ENCODE measurements at regions not wholly inside any gene's neighbourhood (a gene's known extent, or its start where the extent isn't known, plus 50 kb on each side); places are given as distances from the start of the nearest gene placed in this dataset.

DNA sequence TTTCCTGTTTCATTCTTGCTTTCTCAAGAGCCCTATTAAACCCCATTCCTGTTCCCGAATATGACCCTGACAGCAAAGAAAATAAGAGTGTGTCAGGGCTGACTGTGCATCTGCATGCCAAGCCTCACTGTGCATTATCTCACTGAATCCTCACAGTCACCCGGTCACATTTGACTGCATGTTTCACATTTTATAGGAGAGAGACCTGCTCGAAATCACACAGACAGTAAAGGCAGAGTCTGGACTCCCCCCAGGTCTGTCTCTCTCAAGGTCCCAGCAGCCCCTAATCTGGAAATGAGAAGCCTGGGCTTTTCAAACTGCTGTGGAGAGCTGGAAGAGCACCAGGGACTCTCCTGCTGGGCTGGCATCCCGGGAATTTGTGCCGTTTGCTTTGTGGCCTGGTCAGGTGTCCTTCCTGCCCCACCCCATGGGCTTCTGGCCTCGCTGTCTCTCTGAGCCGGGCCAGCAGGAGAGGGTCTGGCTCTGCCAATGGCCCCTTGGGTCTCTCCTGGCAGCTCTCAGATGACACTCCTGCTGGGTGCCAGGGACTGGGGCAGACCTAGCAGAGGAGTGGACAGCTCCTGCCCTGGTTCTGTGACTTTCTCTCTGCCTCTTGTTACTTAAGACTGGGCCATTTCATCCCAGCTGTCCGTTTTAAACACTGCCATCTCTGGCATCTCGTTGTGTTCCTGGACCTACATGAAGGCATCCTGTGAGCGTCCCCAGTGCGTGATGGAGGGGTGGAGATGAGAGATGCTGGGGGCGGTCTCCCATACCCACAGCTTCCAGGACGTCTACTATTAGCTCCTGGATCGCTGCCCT is 173.6 kb downstream of the ARHGAP12 start:
- no peak for DNase-seq (ENCODE audit: low read depth)

DNA sequence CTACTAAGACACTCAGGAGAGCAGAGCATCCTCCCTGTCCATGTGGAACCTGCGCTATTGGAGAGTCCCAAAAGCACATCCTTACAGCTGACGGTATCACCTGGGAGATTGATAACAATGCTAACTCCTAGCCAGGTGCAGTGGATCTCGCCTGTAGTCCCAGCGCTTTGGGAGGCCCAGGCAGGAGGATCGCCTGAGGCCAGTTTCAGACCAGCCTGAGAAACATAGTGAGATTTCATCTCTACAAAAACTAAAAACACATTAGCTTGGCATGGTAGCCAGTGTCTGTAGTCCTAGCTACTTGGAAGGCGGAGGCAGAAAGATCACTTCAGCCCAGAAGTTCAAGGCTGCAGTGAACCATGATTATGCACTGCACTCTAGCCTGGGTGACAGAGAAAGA is 174.9 kb downstream of the ARHGAP12 start:
- DNase-seq (ENCODE audit: low read depth): no peak

GRCh38 chr10:31752170-31752569 is 176.5 kb downstream of the ARHGAP12 start:
- DNase-seq (ENCODE audit: low read depth): no peak

DNA sequence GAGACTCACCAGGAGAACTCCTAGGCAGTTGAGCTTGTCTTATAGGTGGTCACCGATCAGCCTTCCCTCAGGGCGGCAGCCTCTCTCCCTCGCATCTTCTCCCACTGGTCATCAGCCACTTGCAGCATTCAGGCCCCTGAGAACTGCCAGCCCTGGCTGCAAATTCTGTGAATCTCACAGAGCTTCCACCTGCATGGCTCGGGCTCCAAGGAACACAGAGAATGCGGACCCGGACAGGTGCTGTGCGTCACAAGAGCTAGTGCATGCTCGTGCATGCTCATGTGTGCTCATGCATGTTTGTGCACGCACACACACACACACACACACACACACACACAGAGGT is 176.9 kb downstream of the ARHGAP12 start:
- DNase-seq (ENCODE audit: low read depth): no peak

DNA sequence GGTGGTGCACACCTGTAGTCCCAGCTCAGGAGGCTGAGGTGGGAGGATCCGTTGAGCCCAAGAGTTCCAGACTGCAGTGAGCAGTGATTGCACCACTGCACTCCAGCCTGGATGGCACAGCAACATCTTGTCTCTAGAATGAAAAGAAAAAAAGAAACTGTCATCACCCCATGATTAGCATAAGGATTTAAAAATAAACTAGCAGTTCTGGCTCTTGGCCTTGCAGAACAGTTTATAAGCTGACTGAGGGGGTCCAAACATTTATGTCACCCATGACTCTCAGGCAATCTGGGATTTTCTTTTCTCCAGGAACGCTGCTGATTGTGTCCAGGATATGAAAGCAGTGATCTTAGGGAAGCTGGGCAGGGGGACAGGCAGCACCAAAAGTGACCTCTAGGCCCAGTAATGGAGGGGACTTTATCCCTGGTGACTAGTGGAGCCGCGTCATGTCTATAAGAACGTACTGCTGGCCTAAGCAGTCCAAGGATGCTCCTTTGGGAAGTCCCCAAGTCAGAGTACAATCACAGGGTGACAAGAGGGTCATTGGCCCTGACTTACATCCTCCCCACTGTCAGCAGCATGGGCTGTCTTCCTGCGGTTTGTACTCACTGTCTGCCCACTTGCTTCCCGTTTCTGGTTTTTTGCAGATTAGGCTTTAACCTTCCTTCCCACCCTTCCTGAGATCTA is 177.4 kb downstream of the ARHGAP12 start:
- DNase-seq (ENCODE audit: low read depth): no peak

GRCh38 chr10:31749981-31750840 is 178.4 kb downstream of the ARHGAP12 start:
- DNase-seq (ENCODE audit: low read depth): no peak

GRCh38 chr10:31749301-31749700 is 179.3 kb downstream of the ARHGAP12 start:
- DNase-seq (ENCODE audit: low read depth): no peak

DNA sequence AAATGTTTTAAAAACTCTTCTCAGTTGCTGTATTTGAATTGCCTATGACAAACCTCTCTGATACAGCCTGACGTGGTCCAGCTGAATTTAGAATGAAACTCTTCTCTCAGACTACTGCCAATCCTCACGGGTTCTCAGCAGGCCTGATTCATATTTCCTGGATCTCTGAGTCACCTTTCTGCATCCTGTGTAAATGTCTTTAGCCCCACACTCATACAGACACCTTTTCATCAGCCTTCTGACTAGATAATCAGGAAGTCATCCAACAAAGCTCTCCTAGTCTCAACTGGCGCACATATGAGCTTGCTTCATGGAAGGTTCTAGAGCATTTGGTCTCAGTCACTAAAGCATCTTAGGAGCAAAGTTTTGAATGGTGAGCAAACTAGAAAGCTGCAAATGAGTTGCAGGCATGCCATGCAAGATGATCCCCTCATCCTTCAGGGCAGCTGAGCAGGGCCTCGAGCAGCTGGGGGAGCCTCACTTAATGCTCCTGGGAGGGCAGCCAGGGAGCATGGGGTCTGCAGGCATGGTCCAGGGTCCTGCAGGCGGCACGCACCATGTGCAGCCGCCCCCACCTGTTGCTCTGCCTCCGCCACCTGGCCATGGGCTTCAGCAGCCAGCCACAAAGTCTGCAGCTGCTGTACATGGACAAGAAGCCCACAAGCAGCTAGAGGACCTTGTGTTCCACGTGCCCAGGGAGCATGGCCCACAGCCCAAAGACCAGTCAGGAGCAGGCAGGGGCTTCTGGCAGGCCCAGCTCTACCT is 182.8 kb downstream of the ARHGAP12 start:
- peak; percentile 4 for DNase-seq (ENCODE audit: low read depth)

GRCh38 chr10:31744025-31744424 is 184.6 kb downstream of the ARHGAP12 start:
- no peak for DNase-seq (ENCODE audit: low read depth)

DNA sequence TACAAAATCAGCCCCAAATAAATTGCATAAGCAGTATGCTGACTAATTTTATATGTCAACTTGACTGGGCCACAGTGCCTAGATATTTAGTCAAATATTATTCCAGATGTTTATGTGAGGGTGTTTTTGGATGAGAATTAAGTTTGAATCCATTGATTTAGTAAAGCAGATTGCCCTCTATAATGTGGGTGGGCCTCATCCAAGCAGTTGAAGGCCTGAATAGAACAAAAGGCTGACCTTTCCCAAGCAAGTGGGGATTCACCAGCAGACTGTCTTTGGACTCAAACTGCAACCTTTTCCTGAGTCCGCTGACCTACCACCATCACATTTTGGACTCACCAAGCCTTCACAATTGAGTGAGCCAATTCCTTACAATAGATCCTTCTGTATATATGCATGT is 186.4 kb downstream of the ARHGAP12 start:
- DNase-seq (ENCODE audit: low read depth): no peak

GRCh38 chr10:31741473-31741872 is 187.2 kb downstream of the ARHGAP12 start:
- no peak for DNase-seq (ENCODE audit: low read depth)

- no peak for DNase-seq (ENCODE audit: low read depth)
These were observed 188.9 kb downstream of the ARHGAP12 start for GRCh38 chr10:31739711-31740110.

DNA sequence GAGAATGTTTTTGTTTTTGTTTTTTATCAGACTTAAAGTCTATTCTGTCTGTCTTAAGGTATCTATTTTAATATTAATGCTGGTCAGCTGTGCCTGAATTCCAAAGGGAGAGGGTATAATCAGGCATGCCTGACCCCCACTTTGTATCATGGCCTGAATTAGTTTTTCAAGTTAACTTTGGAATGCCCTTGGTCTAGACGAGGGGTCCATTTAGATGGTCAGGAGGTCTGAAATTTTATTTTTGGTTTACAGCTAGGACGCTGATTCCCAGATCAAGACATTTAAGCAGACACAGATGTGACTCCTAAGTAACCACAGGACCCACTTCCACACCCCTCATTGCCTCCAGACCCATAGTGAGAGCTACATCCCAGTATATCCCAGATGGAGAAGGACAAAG is 189.5 kb downstream of the ARHGAP12 start:
- DNase-seq (ENCODE audit: low read depth): no peak

DNA sequence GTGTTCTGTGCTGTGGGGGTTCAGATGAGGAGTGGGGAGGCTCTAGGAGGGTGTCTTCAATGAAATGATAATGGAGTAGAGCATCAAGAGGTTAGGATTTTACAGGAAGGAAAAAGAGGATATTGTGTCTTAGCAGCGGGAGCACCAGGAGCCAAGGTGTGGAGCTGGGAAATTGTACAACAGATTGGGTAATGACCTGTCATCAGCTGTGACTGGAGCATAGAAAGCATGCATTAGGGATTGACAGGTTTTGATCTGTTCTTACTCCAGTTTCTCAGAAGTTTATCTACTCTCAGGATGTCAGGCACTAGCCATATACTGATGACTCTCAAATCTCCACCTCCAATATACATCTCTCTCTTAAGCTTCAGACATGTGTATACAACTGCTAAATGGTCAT is 196.9 kb downstream of the ARHGAP12 start:
- no peak for DNase-seq (ENCODE audit: low read depth)

DNA sequence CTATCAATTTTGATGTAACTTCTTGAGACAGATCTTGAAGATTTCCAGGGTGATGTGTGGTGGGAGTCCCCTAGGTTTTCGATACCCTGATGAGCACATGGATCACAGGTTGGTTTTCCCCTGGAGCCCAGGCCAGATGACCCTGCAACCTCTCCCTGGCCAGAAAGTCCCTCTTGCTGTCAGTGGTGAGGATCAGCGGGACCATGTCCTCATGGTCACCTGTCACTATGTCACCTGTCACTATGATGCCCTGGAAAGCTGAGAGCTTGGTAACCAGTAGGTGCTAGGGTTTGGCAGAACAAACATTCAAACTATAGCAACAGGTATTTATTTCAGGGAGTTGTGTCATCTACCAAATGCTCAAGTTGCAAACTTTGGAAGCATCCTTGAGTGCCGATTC is 197.9 kb downstream of the ARHGAP12 start:
- DNase-seq (ENCODE audit: low read depth): no peak

DNA sequence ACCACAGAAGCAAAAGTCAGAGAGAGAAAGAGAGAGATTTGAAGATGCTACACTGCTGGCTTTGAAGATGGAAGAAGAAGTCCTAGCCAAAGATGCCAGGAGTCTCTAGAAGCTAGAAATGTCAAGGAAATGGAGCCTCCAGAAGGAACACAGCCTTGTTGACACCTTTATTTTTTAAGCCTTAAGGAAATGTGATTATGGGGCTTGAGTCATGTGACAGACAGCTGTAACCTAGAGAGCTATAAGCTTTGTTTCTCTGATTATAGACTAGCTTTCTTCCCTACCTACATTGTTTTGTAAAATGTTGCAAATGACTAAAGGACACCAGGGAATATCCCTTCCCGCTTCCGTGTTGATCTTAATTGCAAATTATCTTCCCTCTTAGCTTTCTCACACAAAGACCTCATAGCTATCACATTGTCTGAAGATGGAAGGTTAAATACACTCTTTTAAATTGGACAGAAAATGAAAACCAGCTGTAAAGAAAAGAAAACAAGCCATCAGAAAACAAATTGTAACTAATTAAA is 199.9 kb downstream of the ARHGAP12 start:
- no peak for DNase-seq (ENCODE audit: low read depth)

- no peak for DNase-seq (ENCODE audit: low read depth)
These were observed 203.2 kb downstream of the ARHGAP12 start for GRCh38 chr10:31725436-31725835.

GRCh38 chr10:31724296-31724695 is 204.3 kb downstream of the ARHGAP12 start:
- no peak for DNase-seq (ENCODE audit: low read depth)

DNA sequence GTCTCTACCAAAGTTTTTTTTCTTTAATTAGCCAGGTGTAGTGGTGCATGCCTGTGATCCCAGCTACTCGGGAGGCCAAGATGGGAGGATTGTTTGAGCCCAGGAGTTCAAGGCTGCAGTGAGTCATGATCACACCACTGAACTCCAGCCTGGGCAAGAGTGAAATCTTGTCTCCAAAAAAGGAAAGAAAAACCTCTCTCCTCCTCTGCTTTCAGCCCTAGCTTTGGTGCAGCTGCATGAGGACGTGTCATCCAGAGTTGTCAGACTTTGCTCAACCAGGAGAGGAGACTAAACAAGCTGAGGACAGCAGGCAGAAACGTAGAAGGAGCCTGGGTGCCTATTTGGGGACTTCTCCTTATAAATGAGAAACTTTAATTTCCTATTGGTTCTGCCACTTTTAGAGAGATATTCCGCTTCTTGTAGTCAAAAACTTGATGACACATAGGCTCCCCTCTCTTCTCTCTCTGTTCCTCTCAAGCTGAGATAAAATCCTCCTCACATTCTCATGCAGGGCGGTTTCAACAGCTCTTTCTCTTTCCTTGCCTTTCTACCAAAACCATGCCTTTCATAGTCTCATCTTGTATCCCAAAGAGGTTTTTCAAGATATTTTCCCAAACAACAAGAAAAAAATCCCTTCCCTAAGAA is 205.4 kb downstream of the ARHGAP12 start:
- no peak for DNase-seq (ENCODE audit: low read depth)

DNA sequence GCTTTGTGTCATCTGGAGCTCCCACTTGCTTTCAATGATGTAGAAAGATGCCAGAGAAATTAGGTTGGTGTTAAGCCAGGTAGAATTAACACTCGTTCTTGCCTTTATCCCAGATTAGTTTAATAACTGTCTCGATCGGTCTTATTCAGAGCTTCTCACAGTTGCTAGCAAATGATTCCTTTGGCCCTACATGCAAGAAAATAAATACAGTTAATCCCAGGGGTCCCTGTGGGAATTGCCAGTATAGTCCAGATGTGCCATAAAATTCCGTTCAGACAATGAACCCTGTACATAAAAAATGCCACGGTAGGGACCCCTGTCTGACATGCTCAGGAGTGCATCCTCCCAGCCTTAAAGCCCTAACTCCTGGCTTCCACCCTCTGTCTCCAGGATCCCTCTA is 207.5 kb downstream of the ARHGAP12 start:
- no peak for DNase-seq (ENCODE audit: low read depth)

GRCh38 chr10:31720546-31720945 is 208.1 kb downstream of the ARHGAP12 start:
- no peak for DNase-seq (ENCODE audit: low read depth)

All from activated T-helper 1 cell treated with Interleukin-2 at 50 U/mL for 16 hours (primary cell).